ENCODE measurements at regions not wholly inside any gene's neighbourhood (a gene's known extent, or its start where the extent isn't known, plus 50 kb on each side); places are given as distances from the start of the nearest gene placed in this dataset.

DNA sequence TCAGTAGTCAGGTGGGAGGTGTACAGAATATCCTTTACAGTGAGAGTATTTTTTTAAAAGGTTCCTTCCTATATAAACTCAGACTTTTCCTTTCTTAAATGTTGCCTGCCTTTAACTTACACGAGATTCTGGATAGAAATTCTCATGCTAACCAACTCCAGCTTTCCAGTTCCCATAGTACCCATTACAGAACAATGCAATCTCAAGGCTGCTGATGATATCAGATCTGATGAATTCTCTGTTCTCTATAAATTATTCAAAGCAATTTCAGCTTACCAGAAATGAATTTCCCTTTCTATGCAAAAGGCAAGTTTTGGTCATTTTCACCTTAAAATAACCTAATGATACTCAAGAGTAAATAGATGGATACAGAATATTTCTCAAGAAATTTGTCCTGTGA is 90.3 kb downstream of the NUDT12 start:
- ATAC-seq (no peak), DNase-seq (no peak)
- TF ChIP-seq, protein P1, sequence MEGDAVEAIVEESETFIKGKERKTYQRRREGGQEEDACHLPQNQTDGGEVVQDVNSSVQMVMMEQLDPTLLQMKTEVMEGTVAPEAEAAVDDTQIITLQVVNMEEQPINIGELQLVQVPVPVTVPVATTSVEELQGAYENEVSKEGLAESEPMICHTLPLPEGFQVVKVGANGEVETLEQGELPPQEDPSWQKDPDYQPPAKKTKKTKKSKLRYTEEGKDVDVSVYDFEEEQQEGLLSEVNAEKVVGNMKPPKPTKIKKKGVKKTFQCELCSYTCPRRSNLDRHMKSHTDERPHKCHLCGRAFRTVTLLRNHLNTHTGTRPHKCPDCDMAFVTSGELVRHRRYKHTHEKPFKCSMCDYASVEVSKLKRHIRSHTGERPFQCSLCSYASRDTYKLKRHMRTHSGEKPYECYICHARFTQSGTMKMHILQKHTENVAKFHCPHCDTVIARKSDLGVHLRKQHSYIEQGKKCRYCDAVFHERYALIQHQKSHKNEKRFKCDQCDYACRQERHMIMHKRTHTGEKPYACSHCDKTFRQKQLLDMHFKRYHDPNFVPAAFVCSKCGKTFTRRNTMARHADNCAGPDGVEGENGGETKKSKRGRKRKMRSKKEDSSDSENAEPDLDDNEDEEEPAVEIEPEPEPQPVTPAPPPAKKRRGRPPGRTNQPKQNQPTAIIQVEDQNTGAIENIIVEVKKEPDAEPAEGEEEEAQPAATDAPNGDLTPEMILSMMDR (IDR thresholded peaks at IDR 0.05), result no peak
- Histone ChIP-seq H3K9me3 (no peaks in the 10 kb centered on the region), H3K4me3 (no peak overlapping the region), H3K36me3 (no peaks in the 10 kb centered on the region), H3K4me1 (peaks cover 3 to 4% of the 10 kb centered on the region in 2 donors), H3K27ac (no peak overlapping the region), H3K27me3 (no peaks in the 10 kb centered on the region)
- intact Hi-C loops (cut with DNase I), result no loop called here

DNA sequence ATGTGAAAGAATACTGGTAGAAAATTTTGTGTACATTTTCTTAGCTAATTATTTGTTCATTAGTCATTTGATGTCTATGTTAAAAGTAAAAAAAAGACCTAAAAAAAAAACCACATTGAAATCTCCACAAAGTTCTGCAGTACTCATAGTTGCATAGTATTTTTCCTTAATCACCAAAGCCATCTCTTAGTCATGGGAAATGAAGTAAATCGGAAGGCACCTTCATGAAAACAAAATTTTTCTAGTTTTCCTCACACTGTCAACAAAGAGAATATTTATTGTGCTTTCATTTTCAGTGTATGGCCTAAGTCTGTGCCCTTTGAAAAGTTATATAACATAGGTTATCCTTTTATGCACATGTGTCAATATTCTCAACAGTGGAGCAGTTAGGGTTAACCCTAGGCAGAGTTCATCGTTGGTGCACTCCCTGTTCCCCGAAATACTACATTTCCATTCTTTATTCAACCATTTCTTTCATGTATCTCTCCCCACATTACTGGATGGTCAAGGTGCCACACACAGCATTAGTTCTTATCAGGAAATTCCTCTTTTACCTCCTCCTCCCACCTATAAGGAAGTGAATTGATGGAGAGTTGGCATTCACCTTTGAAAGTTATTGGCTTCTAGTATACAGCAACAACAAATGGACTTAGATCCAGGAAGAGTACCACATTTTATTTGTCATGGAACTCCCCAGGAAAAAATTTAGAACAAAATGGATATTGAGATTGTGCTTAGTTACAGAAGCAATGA is 93.1 kb downstream of the NUDT12 start:
- H3K4me1 ChIP-seq, result peaks cover 0 to 4% of the 10 kb centered on the region in 2 donors
- H3K4me3 ChIP-seq, result no peak overlapping the region
- no peaks in the 10 kb centered on the region for H3K36me3 ChIP-seq
- intact Hi-C loops (cut with DNase I), result no loop called here
- TF ChIP-seq, protein P1 (IDR thresholded peaks at IDR 0.05), result no peak
- H3K27me3 ChIP-seq, result no peaks in the 10 kb centered on the region
- no peaks in the 10 kb centered on the region for H3K9me3 ChIP-seq
- ATAC-seq (no peak), DNase-seq (no peak)
- no peak overlapping the region for H3K27ac ChIP-seq

DNA sequence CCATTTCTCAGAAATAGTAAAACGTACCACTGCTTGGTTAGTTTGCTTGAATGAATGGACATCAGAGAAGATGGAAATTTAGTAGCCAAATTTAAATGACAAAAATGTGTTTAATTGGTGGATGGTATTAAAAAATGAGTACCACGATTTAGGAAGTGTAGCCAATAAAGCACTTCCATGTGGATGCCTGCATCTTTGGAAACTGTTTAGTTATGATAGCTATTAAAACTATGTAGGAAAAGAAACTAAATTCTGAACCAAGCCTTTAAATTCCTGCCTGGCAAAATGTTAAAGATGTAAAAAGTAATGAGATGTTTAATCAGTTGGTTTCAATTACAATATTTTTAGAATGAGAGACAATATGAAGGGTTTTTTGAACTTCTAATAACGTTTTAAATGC is 94.8 kb downstream of the NUDT12 start:
- Histone ChIP-seq H3K9me3 (no peaks in the 10 kb centered on the region), H3K27me3 (no peaks in the 10 kb centered on the region), H3K27ac (no peak overlapping the region), H3K4me1 (peaks cover 0 to 4% of the 10 kb centered on the region in 2 donors), H3K36me3 (no peaks in the 10 kb centered on the region), H3K4me3 (no peak overlapping the region)
- TF ChIP-seq, protein P1 (IDR thresholded peaks at IDR 0.05), result no peak
- DNase-seq (no peak), ATAC-seq (no peak)
- intact Hi-C loops (cut with DNase I), result no loop called here

DNA sequence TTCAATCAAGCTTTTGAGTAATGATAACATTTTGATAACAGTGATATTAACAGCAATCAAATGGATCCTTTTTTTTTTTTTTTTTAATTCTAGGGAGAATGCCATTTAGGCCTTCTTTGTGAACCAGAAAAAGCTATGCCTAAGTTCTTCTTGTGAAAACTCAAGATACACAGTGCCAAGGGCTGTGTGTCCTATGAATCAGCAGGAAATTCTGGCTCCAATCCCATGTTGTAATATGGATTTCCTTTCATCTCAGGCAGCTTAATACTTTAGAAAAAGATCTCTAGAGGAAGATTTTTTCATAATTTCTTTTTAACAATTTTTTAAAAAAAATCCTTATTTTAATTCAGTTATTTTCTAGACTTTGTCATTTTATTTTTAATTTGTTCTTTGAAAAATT is 96.1 kb downstream of the NUDT12 start:
- Histone ChIP-seq H3K4me1 (no peaks in the 10 kb centered on the region), H3K27ac (no peak overlapping the region), H3K27me3 (no peaks in the 10 kb centered on the region), H3K9me3 (no peaks in the 10 kb centered on the region), H3K36me3 (no peaks in the 10 kb centered on the region), H3K4me3 (no peak overlapping the region)
- ATAC-seq, result no peak
- TF ChIP-seq, protein P1 (IDR thresholded peaks at IDR 0.05), result no peak
- no peak for DNase-seq
- intact Hi-C loops (cut with DNase I), result no loop called here

DNA sequence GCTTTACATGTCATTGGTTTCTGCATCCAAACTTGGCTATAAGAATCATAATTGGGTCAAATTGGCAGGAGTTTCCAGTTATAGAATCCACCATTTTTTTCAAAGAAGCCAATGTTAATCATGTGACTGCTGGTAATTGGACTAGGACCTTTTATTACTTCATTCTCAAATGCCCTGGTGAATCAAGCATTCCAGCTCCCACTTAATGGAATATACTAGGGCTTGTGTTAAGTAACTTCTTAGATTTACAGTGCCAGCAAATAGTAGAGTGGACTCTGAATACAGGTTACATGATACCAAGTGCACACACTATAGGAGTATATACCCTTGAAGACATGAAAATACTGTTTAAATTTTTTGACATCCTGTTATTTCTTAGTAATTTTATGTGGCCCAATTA is 96.7 kb downstream of the NUDT12 start:
- no peak overlapping the region for H3K4me3 ChIP-seq
- TF ChIP-seq, protein P1 (IDR thresholded peaks at IDR 0.05), result no peak
- no peak for DNase-seq
- intact Hi-C loops (cut with DNase I), result no loop called here
- H3K36me3 ChIP-seq, result no peaks in the 10 kb centered on the region
- no peaks in the 10 kb centered on the region for H3K9me3 ChIP-seq
- ATAC-seq, result no peak
- H3K4me1 ChIP-seq, result no peaks in the 10 kb centered on the region
- H3K27ac ChIP-seq, result no peak overlapping the region
- no peaks in the 10 kb centered on the region for H3K27me3 ChIP-seq

Measured in left lung (tissue), 4 donors.